Hematopoietic multipotent progenitor cell treated with erythropoietin and hydrocortisone succinate and interleukin-3 and kit ligand, for 15 days (in vitro differentiated cells): ENCODE measurements at regions not wholly inside any gene's neighbourhood (a gene's known extent, or its start where the extent isn't known, plus 50 kb on each side); places are given as distances from the start of the nearest gene placed in this dataset.

Experiments
- DNase-seq: peaks from one replicate; pipeline ENCODE4 v3.0.0-alpha.2; 2015; ENCODE audit warnings: low spot score

- DNase-seq: no peak
Observed at GRCh38 chr20:52727740-52728456, 244.3 kb upstream of the TSHZ2 start.

- DNase-seq: no peak
Observed at GRCh38 chr20:52724541-52724940, 247.6 kb upstream of the TSHZ2 start.

GRCh38 chr20:52722926-52723688 is 249.1 kb upstream of the TSHZ2 start:
- DNase-seq: no peak

- DNase-seq: no peak
Observed at GRCh38 chr20:52708137-52708536, 264.0 kb upstream of the TSHZ2 start.

GRCh38 chr20:52704553-52704952 is 267.6 kb upstream of the TSHZ2 start:
- DNase-seq: no peak

GRCh38 chr20:52688345-52688744 is 283.8 kb upstream of the TSHZ2 start:
- DNase-seq: no peak

- no peak for DNase-seq
Observed at GRCh38 chr20:52684905-52685304, 287.3 kb upstream of the TSHZ2 start.

- no peak for DNase-seq
Observed at GRCh38 chr20:52684176-52684575, 288.0 kb upstream of the TSHZ2 start.

GRCh38 chr20:52683761-52684160 is 288.4 kb upstream of the TSHZ2 start:
- DNase-seq: no peak

GRCh38 chr20:52682237-52682636 is 289.9 kb upstream of the TSHZ2 start:
- DNase-seq: no peak

GRCh38 chr20:52681288-52681687 is 290.9 kb upstream of the TSHZ2 start:
- no peak for DNase-seq

GRCh38 chr20:52677216-52677615 is 294.9 kb upstream of the TSHZ2 start:
- DNase-seq: no peak

- DNase-seq: no peak
Observed at GRCh38 chr20:52676283-52676995, 295.7 kb upstream of the TSHZ2 start.

- no peak for DNase-seq
Observed at GRCh38 chr20:52675375-52675774, 296.8 kb upstream of the TSHZ2 start.

- DNase-seq: no peak
Observed at GRCh38 chr20:52668626-52669025, 303.5 kb upstream of the TSHZ2 start.

GRCh38 chr20:52667358-52667757 is 304.8 kb upstream of the TSHZ2 start:
- no peak for DNase-seq

- no peak for DNase-seq
Observed at GRCh38 chr20:52665441-52665840, 306.7 kb upstream of the TSHZ2 start.

GRCh38 chr20:52655395-52655794 is 316.8 kb upstream of the TSHZ2 start:
- DNase-seq: no peak

- no peak for DNase-seq
Observed at GRCh38 chr20:52654567-52654966, 317.6 kb upstream of the TSHZ2 start.

- no peak for DNase-seq
Observed at GRCh38 chr20:52652271-52652670, 319.9 kb upstream of the TSHZ2 start.

- DNase-seq: no peak
Observed at GRCh38 chr20:52649727-52650126, 322.4 kb upstream of the TSHZ2 start.

GRCh38 chr20:52645822-52646221 is 326.3 kb upstream of the TSHZ2 start:
- DNase-seq: no peak

- no peak for DNase-seq
Observed at GRCh38 chr20:52643034-52643433, 329.1 kb upstream of the TSHZ2 start.
